Fibroblast of the aortic adventitia (primary cell): ENCODE measurements at regions not wholly inside any gene's neighbourhood (a gene's known extent, or its start where the extent isn't known, plus 50 kb on each side); places are given as distances from the start of the nearest gene placed in this dataset.

Source experiments
- DNase-seq: peaks from one replicate; pipeline ENCODE4 v3.0.0-alpha.2; 2010; ENCODE audit warnings: low read depth
- H3K4me3 ChIP-seq: 2 replicates; pipeline ENCODE4 v1.5.1; 2011; ENCODE audit warnings: low read depth, mild to moderate bottlenecking, control low read depth, low read length, moderate library complexity
- TF ChIP-seq, protein P1 (sequence below): IDR thresholded peaks from 2 replicates; pipeline ENCODE4 v1.5.1; 2011; ENCODE audit warnings: mild to moderate bottlenecking, low read length, control low read depth, inconsistent platforms; ENCODE audit not compliant: insufficient read depth

DNA sequence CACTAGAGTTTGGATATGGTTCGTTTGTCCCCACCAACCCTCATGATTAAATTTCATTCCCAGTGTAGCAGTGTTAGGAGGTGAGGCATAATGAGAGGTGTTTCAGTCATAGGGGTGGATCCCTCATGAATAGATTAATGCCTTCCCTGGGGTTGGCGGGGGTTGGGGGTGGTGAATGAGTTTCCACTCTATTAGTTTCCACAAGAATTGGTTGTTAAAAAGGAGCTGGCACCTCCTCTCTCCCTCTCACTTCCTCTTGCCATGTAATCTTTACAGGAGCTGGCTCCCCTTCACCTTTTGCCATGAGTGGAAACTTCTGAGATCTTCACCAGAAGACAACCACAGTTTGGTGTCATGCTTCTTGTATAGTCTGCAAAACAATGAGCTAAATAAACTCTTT is 333.7 kb downstream of the ENC1 start:
- TF ChIP-seq, protein P1, sequence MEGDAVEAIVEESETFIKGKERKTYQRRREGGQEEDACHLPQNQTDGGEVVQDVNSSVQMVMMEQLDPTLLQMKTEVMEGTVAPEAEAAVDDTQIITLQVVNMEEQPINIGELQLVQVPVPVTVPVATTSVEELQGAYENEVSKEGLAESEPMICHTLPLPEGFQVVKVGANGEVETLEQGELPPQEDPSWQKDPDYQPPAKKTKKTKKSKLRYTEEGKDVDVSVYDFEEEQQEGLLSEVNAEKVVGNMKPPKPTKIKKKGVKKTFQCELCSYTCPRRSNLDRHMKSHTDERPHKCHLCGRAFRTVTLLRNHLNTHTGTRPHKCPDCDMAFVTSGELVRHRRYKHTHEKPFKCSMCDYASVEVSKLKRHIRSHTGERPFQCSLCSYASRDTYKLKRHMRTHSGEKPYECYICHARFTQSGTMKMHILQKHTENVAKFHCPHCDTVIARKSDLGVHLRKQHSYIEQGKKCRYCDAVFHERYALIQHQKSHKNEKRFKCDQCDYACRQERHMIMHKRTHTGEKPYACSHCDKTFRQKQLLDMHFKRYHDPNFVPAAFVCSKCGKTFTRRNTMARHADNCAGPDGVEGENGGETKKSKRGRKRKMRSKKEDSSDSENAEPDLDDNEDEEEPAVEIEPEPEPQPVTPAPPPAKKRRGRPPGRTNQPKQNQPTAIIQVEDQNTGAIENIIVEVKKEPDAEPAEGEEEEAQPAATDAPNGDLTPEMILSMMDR = no peak
- H3K4me3 ChIP-seq = no peak overlapping the region
- no peak for DNase-seq

DNA sequence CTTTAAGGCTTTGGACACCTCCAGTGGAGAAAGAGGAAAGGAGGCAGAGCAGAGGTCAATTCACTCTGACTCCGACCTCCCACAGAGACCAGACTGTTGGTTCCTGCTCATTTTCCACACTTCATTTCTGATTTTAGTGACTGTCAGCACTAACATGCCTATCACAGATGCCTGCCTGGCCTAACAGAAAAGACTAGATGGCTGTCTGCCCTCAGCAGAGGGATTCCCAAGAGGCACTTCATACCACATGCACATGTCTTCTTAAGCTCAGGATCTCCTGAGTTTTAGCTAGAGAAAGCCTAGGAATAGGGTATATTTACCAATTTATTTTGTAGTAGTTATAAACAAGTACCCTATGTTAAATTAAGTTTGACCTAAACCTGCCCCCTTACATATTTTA is 336.0 kb downstream of the ENC1 start:
- TF ChIP-seq, protein P1 = no peak
- no peak overlapping the region for H3K4me3 ChIP-seq
- DNase-seq = no peak

DNA sequence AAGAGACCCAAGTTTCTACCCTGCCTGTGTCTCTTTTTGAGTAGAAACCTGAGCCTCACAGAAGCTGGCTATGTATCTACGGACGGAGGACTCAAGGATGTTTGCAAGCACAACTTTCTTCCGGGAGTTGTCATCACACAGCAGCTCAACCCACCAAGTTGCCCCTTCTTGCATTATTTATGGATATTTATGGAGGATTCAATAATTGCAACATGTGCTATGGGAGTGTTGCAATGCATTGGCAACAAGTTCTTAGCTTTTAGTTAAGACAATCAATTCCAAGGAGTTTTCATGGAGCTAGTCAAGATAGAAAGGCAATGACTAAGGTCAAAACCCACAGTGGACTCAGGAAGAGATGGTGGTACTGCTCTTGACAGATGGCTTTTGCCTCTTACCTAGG is 336.9 kb downstream of the ENC1 start:
- DNase-seq = peak; percentile 50
- H3K4me3 ChIP-seq = no peak overlapping the region
- TF ChIP-seq, protein P1 = no peak

DNA sequence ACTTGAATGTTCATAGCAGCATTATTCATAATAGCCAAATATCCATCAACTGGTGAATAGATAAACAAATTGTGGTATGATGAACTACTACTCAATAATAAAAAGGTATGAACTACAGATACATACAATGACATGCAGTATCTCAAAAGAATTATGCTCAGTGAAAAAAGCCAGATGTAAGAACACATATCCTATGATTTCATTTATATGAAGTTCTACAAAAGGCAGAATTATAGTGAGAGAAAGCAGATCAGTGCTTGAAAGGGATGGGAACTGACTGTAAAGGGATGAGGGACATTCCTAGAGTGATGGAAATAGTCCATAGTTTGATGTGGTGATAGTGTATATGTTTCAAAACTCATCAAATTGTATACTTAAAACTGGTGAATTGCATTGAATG is 339.0 kb downstream of the ENC1 start:
- DNase-seq = no peak
- no peak overlapping the region for H3K4me3 ChIP-seq
- TF ChIP-seq, protein P1 = no peak

DNA sequence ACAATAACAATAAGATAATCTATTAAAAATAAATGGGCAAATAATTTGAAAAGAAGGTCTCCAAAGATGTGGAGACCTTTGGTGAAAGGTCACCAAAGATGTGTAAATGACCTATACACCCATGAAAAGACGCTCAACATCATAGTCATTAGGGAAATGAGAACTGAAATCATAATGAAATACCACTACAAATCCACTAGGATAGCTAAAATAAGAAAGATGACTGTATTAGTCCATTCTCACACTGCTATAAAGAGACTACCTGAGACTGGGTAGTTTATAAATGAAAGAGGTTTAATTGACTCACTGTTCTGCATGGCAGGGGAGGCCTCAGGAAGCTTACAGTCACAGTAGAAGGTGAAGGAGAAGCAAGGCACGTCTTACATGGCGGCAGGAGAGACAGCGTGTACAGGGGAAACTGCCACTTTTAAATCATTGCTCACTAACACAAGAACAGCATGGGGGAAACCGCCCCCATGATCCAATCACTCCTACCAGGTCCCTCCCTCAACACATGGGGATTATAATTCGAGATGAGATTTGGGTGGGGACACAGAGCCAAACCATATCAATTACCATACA is 339.6 kb downstream of the ENC1 start:
- TF ChIP-seq, protein P1 = no peak
- DNase-seq = no peak
- no peak overlapping the region for H3K4me3 ChIP-seq

DNA sequence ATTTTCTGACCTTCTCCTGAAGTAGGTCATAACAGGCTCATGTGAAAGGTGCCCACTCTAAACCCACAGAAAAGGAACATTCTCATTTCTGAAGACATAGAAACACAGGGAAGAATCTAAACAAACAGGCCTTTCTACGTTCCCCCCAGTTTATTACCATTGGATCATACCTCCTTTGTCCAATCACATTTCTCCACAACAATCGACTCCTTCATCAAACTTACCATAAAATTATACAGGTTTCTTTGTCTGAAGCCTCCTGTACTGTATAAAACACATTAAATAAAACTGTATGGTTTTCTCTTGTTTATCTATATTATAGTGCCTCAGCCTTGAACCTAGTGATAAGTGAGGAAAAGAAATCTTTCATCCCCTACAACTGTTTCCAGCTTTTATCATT is 340.7 kb downstream of the ENC1 start:
- H3K4me3 ChIP-seq = no peak overlapping the region
- TF ChIP-seq, protein P1 = no peak
- no peak for DNase-seq
